Mesendoderm (in vitro differentiated cells): ENCODE measurements at regions not wholly inside any gene's neighbourhood (a gene's known extent, or its start where the extent isn't known, plus 50 kb on each side); places are given as distances from the start of the nearest gene placed in this dataset.

Source experiments
- DNase-seq: peaks from one replicate; pipeline ENCODE4 v3.0.0; 2013
- H2AK5ac ChIP-seq: 2 replicates; pipeline ENCODE4 v1.6.1; 2013; ENCODE audit warnings: low read length, inconsistent platforms
- H2BK120ac ChIP-seq: 2 replicates; pipeline ENCODE4 v1.6.1; 2013; ENCODE audit warnings: low read depth, mild to moderate bottlenecking, low read length, moderate library complexity, mixed read lengths
- H2BK15ac ChIP-seq: replicated peaks from 2 replicates; pipeline ENCODE4 v1.6.1; 2013; ENCODE audit warnings: low read depth, mild to moderate bottlenecking, moderate library complexity
- H2BK5ac ChIP-seq: 2 replicates; pipeline ENCODE4 v1.6.1; 2013; ENCODE audit warnings: low read length, inconsistent platforms
- H3K18ac ChIP-seq: 2 replicates; pipeline ENCODE4 v1.6.1; 2013; ENCODE audit warnings: mild to moderate bottlenecking, low read length, mixed read lengths
- H3K23ac ChIP-seq: one replicate; pipeline ENCODE4 v1.6.1; 2013; ENCODE audit warnings: low read length
- H3K27ac ChIP-seq: 2 replicates; pipeline ENCODE4 v1.5.1; 2013; ENCODE audit warnings: low read depth, mild to moderate bottlenecking, inconsistent platforms, low read length, moderate library complexity
- H3K27me3 ChIP-seq: 2 replicates; pipeline ENCODE4 v1.6.1; 2013; ENCODE audit warnings: low read length, control low read depth, mild to moderate bottlenecking, inconsistent platforms; ENCODE audit not compliant: insufficient read depth, poor library complexity
- H3K36me3 ChIP-seq: 2 replicates; pipeline ENCODE4 v1.6.1; 2013; ENCODE audit warnings: low read length, inconsistent platforms; ENCODE audit not compliant: control insufficient read depth, insufficient read depth
- H3K4ac ChIP-seq: one replicate; pipeline ENCODE4 v1.6.1; 2013; ENCODE audit warnings: low read depth, mild to moderate bottlenecking, low read length, moderate library complexity
- H3K4me1 ChIP-seq: 2 replicates; pipeline ENCODE4 v1.6.1; 2013; ENCODE audit warnings: low read depth, low read length, inconsistent platforms; ENCODE audit not compliant: control insufficient read depth
- H3K4me2 ChIP-seq: 2 replicates; pipeline ENCODE4 v1.6.1; 2013; ENCODE audit warnings: low read length
- H3K4me3 ChIP-seq: 2 replicates; pipeline ENCODE4 v1.5.1; 2013; ENCODE audit warnings: mild to moderate bottlenecking, low read length
- H3K56ac ChIP-seq: one replicate; pipeline ENCODE4 v1.6.1; 2013; ENCODE audit warnings: low read length
- H3K79me1 ChIP-seq: 2 replicates; pipeline ENCODE4 v1.6.1; 2013; ENCODE audit warnings: low read length, inconsistent platforms
- H3K79me2 ChIP-seq: 2 replicates; pipeline ENCODE4 v1.6.1; 2013; ENCODE audit warnings: mild to moderate bottlenecking, low read length; ENCODE audit not compliant: control insufficient read depth, insufficient read depth
- H3K9ac ChIP-seq: 2 replicates; pipeline ENCODE4 v1.6.1; 2013; ENCODE audit warnings: low read length, inconsistent platforms
- H4K5ac ChIP-seq: one replicate; pipeline ENCODE4 v1.6.1; 2013; ENCODE audit warnings: low read length
- H4K8ac ChIP-seq: one replicate; pipeline ENCODE4 v1.6.1; 2013; ENCODE audit warnings: low read depth, mild to moderate bottlenecking, control low read depth, low read length, moderate library complexity
- WGBS: extraction: QIAGEN DNeasy Blood & Tissue Kit; methylation state at CpG from one replicate; pipeline ENCODE4 v1.1.7; 2013; ENCODE audit warnings: low lambda C conversion rate, missing lambda C conversion rate; ENCODE audit not compliant: insufficient coverage; ENCODE audit errors: extremely low coverage; 5-methylcytosine and 5-hydroxymethylcytosine counted together

DNA sequence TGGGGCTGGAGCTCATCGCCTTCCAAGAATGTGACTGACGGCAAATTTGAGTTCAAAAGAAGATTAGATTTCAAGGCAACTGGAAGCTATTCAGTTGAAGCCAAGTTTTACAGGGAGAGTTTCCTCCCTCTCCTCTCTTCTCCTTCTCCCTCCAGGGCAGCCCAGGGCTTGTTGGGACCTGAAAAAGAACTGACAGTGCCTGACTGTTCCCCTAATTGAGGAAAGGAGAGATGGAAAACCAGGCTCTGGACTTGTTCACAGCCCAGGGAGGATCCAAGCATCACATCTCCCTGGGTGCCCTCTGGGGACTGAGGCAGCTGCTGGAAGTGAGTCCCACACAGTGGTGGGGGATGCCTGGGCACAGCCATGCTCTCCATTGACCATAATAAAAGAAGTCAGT, 88.1 kb downstream of the THNSL2 start:
- Histone ChIP-seq H3K18ac (no peak overlapping the region), H3K79me2 (no peaks in the 10 kb centered on the region), H2BK120ac (no peak overlapping the region), H4K5ac (no peak overlapping the region), H3K56ac (no peak overlapping the region), H2AK5ac (no peak overlapping the region), H2BK15ac (no peak overlapping the region), H4K8ac (no peak overlapping the region), H3K23ac (no peak overlapping the region), H3K27ac (no peak overlapping the region), H3K36me3 (no peaks in the 10 kb centered on the region), H3K4ac (no peak overlapping the region), H3K4me3 (no peak overlapping the region), H2BK5ac (no peak overlapping the region), H3K79me1 (no peaks in the 10 kb centered on the region), H3K4me2 (no peak overlapping the region), H3K27me3 (peaks cover 2% of the 10 kb centered on the region), H3K4me1 (no peaks in the 10 kb centered on the region), H3K9ac (no peak overlapping the region)
- WGBS: no CpG with 5 or more reads among the region's 2 CpGs
- DNase-seq: no peak

DNA sequence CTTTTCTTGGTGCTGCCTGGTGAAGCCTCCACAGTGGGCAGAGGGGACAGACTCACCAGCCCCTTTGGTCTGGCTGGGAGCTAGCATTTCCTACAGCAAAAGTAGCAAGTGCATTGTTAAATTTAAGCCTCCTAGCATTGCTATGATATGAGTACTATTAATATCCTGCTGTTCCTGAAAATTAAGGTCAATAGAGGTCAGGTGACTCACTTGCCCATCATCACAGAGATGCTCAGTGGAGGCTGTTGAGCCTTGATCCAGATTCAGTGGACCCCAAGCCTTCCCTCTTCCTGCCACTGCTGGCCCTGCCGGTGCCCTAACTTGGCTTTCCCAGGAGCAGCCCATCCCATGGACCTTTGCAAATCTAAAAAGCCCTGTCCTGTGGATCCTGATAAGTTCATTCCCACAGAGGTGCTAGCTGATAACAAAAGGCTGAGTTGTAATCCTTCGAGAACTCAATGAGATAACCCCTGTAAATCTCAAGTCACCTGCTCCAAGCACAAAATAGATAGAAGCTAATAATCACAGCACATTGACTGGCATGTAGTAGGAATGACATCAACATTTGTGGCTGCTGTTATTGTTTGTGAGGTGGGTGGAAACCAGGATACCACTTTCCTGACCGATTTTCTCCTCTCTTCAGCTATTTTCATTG, 84.4 kb downstream of the THNSL2 start:
- H4K8ac ChIP-seq: no peak overlapping the region
- H2BK5ac ChIP-seq: no peak overlapping the region
- H3K27me3 ChIP-seq: peaks cover 2% of the 10 kb centered on the region
- no peak overlapping the region for H3K4me3 ChIP-seq
- no peak overlapping the region for H3K4me2 ChIP-seq
- H3K79me2 ChIP-seq: no peaks in the 10 kb centered on the region
- DNase-seq: peak; percentile 79
- no peak overlapping the region for H4K5ac ChIP-seq
- H3K23ac ChIP-seq: no peak overlapping the region
- no peak overlapping the region for H3K9ac ChIP-seq
- H3K79me1 ChIP-seq: no peaks in the 10 kb centered on the region
- no peak overlapping the region for H3K56ac ChIP-seq
- no peak overlapping the region for H3K18ac ChIP-seq
- H2BK15ac ChIP-seq: no peak overlapping the region
- no peak overlapping the region for H2AK5ac ChIP-seq
- no peaks in the 10 kb centered on the region for H3K4me1 ChIP-seq
- H2BK120ac ChIP-seq: no peak overlapping the region
- H3K27ac ChIP-seq: no peak overlapping the region
- WGBS: no CpG with 5 or more reads among the region's 3 CpGs
- no peak overlapping the region for H3K4ac ChIP-seq
- H3K36me3 ChIP-seq: no peaks in the 10 kb centered on the region

DNA sequence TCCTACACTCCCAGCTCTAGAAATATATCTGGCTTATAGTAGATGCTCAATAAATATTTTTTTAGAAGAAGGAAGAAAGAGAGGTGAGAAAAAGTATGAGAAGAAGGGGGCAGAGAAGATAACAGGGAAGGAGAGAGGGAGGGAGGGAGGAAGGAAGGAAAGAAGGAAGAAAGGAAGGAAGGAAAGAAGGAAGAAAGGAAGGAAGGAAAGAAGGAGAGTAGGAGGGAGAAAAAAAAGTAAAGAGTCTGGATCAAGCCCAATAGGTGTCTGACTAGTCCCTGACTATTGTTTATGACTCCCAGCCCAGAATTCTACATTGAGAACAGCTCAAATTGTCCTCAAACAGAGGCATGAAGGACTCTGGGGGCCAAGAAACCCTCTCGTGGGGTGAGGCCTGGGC, 83.9 kb downstream of the THNSL2 start:
- Histone ChIP-seq H2BK5ac (no peak overlapping the region), H3K23ac (no peak overlapping the region), H4K8ac (no peak overlapping the region), H3K4me3 (no peak overlapping the region), H3K4me2 (no peak overlapping the region), H3K27ac (no peak overlapping the region), H3K79me1 (no peaks in the 10 kb centered on the region), H3K36me3 (no peaks in the 10 kb centered on the region), H4K5ac (no peak overlapping the region), H3K27me3 (peaks cover 2% of the 10 kb centered on the region), H3K9ac (no peak overlapping the region), H3K56ac (no peak overlapping the region), H3K4me1 (no peaks in the 10 kb centered on the region), H3K4ac (no peak overlapping the region), H2BK15ac (no peak overlapping the region), H3K79me2 (no peaks in the 10 kb centered on the region), H3K18ac (no peak overlapping the region), H2BK120ac (no peak overlapping the region), H2AK5ac (no peak overlapping the region)
- no CpG with 5 or more reads among the region's 1 CpG for WGBS
- DNase-seq: no peak

DNA sequence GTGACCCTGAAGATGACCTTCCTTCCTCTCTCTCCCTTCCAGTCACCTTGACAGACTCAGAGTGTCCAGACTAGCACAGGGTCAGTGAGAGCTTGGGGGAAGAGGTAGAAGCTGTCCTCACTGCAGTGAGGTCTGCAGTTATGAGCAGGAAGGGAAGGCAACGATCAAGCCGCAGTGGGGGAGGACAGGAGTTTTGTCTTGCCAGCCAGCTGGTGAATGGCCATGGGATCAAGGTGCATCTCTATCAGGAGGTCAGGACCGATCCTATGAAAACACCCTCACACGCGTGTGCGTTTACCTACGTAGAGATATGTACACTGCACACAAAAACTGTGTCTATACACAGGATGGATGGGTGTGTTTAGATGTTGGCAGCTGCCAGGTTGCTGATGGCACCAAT, 83.2 kb downstream of the THNSL2 start:
- H3K4ac ChIP-seq: no peak overlapping the region
- no peak overlapping the region for H3K4me3 ChIP-seq
- H3K9ac ChIP-seq: no peak overlapping the region
- no peak overlapping the region for H2AK5ac ChIP-seq
- no peak overlapping the region for H4K5ac ChIP-seq
- DNase-seq: no peak
- no CpG with 5 or more reads among the region's 7 CpGs for WGBS
- H3K56ac ChIP-seq: no peak overlapping the region
- no peaks in the 10 kb centered on the region for H3K79me2 ChIP-seq
- H3K4me2 ChIP-seq: no peak overlapping the region
- no peak overlapping the region for H2BK5ac ChIP-seq
- no peak overlapping the region for H2BK120ac ChIP-seq
- no peaks in the 10 kb centered on the region for H3K79me1 ChIP-seq
- no peak overlapping the region for H2BK15ac ChIP-seq
- no peak overlapping the region for H3K27ac ChIP-seq
- no peaks in the 10 kb centered on the region for H3K4me1 ChIP-seq
- no peak overlapping the region for H3K23ac ChIP-seq
- H3K27me3 ChIP-seq: peaks cover 2% of the 10 kb centered on the region
- H3K36me3 ChIP-seq: no peaks in the 10 kb centered on the region
- H4K8ac ChIP-seq: no peak overlapping the region
- no peak overlapping the region for H3K18ac ChIP-seq

DNA sequence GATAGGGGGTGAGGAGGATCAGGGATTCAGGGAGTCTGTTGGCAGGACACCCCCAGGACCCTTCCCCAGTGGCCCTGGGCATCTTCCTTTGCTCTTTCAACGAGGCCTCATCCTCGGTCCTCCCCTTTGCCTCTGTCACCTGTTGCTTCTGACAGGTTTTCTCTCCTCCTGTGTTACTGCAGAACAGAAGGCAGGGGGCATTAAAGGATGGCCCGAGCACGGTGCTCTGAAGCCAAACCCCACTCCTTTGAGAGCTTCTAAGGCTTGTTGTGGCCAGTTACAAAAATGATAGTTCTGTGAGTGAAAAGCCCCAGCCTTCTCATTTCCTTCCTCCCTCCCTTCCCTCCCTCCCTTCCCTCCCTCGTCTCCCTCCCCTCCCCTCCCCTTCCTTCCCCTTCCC, 82.5 kb downstream of the THNSL2 start:
- peak; percentile 27 for DNase-seq
- Histone ChIP-seq H2BK120ac (no peak overlapping the region), H3K36me3 (no peaks in the 10 kb centered on the region), H3K18ac (no peak overlapping the region), H3K27me3 (peaks cover 2% of the 10 kb centered on the region), H2BK5ac (no peak overlapping the region), H3K4me2 (no peak overlapping the region), H3K9ac (no peak overlapping the region), H3K4ac (no peak overlapping the region), H3K56ac (no peak overlapping the region), H3K27ac (no peak overlapping the region), H4K8ac (no peak overlapping the region), H3K23ac (no peak overlapping the region), H3K79me2 (no peaks in the 10 kb centered on the region), H3K4me3 (no peak overlapping the region), H2BK15ac (no peak overlapping the region), H2AK5ac (no peak overlapping the region), H4K5ac (no peak overlapping the region), H3K4me1 (no peaks in the 10 kb centered on the region), H3K79me1 (no peaks in the 10 kb centered on the region)
- no CpG with 5 or more reads among the region's 5 CpGs for WGBS

DNA sequence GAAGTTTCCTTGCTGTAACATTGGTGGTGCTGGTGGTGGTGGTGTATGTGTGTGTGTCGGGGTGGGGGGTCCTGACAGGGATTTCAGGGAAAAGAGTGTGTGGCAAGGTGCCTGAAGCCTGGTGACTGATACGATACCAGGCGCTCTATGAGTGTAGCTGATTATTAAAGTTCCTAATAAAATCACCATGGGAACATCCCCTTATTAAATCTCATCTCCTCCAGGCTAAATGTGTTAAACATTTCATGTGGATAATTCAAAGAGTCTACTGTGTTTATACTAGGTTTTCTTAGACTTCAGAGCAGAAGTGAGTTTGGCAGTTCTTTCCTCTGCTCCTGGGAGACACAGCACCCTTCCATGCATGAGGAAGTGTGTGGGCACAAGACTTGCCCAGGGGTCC, 82.0 kb downstream of the THNSL2 start:
- no peak overlapping the region for H3K4me2 ChIP-seq
- H3K56ac ChIP-seq: no peak overlapping the region
- no peaks in the 10 kb centered on the region for H3K4me1 ChIP-seq
- no peak overlapping the region for H2BK5ac ChIP-seq
- H2BK120ac ChIP-seq: no peak overlapping the region
- no peaks in the 10 kb centered on the region for H3K79me2 ChIP-seq
- H2AK5ac ChIP-seq: no peak overlapping the region
- no CpG with 5 or more reads among the region's 3 CpGs for WGBS
- H3K27ac ChIP-seq: no peak overlapping the region
- no peak overlapping the region for H4K8ac ChIP-seq
- no peaks in the 10 kb centered on the region for H3K36me3 ChIP-seq
- no peak overlapping the region for H3K18ac ChIP-seq
- H3K9ac ChIP-seq: no peak overlapping the region
- no peak for DNase-seq
- peaks cover 2% of the 10 kb centered on the region for H3K27me3 ChIP-seq
- no peak overlapping the region for H2BK15ac ChIP-seq
- H3K79me1 ChIP-seq: no peaks in the 10 kb centered on the region
- H3K4ac ChIP-seq: no peak overlapping the region
- H3K23ac ChIP-seq: no peak overlapping the region
- no peak overlapping the region for H3K4me3 ChIP-seq
- no peak overlapping the region for H4K5ac ChIP-seq
